ENCODE measurements at regions not wholly inside any gene's neighbourhood (a gene's known extent, or its start where the extent isn't known, plus 50 kb on each side); places are given as distances from the start of the nearest gene placed in this dataset.

DNA sequence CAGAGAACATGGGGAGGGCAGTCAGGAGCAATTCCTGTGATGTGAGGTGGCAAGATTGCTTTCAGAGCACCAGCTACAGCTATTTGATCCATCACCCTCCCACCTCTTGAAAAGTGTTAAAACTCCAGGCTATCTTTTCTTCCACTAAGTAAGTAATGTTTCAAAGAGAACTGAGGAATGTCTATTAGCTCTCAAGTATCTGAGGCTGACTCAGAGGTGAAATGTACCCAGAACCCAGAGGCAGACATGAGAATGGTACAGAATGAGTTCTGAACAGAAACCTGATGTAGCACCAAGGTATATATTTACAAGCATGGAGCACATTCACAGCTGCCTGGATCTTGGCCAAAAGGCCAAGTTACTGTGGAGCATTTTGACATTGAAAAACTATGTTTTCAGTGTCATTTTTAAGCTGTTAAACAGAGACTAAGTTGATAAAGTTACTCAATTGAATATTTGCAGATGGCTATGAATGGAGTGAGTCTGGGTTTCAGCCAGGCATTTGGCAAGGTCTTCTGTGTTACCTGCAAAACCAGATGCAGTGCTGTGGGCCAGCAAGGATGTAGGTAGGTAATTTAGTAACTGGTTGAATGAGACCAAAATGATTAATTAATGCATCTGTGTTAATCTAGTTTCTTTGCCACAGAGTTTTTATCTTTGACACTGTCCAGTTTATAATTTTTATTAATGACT, 227.7 kb upstream of the CD96 start:
- DNase-seq = no peak

GRCh38 chr3:111314898-111315297, 227.1 kb upstream of the CD96 start:
- DNase-seq = peak in 1 of 3 experiments; percentile 7

- peak in 2 of 3 experiments; percentile 11 to 19 for DNase-seq
These were observed 225.9 kb upstream of the CD96 start for GRCh38 chr3:111315930-111316587.

DNA sequence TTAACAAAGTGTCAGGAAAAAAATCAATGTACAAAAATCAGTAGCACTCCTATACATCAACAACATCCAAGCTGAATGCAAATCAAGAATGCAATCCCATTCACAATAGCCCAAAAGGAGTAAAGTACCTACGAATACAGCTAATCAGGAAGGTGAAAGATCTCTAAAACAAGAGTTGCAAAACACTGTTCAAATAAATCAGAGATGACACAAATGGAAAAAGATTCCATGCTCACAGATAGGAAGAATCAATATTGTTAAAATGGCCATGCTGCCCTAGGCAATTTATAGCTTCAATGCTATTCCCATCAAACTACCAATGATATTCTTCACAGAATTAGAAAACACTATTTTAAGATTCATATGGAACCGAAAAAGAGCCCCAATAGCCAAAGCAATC, 223.7 kb upstream of the CD96 start:
- no peak for DNase-seq

DNA sequence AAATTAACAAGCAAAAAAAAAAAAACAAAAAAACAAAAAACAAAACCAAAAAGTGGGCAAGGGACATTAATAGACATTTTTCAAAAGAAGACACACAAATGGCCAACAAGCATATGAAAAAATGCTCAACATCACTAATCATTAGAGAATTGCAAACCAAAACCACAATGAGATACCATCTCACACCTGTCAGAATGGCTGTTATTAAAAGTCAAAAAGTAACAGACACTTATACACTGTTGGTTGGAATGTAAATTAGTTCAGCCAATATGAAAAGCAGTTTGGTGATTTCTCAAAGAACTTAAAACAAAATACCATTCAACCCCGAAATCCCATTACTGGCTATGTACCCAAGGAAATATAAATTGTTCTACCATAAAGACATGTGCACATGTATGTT, 222.4 kb upstream of the CD96 start:
- DNase-seq = no peak

DNA sequence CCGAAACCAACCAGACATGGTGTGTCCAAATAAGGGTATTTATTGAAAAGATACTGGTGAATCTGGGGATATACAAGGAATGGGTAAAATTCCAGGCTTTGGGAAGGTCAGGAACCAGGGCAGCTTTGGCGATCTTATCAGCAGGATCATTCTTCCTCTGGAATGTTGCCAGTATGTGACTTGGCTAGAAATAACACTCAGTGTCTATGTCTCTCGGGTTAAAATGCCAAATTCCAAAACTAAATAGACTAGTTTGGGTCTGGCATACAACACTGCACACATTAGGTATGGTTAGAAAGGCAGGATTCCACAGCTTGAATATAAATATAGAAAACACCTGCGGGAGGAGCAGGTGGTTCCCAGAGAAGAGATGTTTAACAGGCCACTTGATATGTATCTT, 220.2 kb upstream of the CD96 start:
- DNase-seq = peak in 2 of 3 experiments; percentile 17 to 46

DNA sequence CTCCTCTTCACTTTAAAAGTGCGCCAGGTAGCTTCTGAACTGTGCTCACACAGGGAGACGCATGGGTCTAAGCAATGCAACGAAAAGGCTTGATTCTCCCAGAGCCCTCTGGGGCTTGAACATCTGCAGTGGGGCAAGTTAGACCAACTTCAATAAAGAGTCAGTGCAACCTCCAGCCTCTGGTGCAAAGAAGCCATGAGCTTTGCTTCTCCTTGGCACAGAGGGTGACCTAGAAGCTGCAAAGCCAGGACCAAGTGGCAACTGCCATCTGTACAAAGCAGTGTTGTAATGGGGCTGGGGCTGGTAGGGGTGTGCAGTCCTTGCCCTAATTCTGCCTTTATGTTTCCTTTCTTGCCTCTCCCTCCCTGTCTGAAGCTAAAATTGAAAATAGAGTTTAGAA, 219.0 kb upstream of the CD96 start:
- DNase-seq = no peak

DNA sequence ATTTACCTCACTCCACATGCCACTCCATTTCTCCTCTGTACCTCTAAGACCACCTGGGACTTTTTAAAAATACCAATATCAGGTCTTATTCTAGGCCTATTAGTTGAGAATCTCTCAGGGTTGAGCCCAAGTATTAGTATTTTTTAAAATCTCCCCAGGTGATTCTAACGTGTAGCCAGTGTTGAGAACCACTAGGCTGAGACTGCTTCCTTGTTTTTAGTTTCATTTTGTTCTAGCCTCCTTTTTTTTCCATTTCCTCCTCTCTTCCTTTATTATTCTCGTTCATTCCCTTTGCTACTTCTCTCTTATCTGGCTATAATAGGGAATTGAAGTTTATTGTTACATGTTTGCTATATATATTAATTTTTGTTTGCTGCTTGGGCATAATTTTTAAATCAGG, 217.8 kb upstream of the CD96 start:
- no peak for DNase-seq

DNA sequence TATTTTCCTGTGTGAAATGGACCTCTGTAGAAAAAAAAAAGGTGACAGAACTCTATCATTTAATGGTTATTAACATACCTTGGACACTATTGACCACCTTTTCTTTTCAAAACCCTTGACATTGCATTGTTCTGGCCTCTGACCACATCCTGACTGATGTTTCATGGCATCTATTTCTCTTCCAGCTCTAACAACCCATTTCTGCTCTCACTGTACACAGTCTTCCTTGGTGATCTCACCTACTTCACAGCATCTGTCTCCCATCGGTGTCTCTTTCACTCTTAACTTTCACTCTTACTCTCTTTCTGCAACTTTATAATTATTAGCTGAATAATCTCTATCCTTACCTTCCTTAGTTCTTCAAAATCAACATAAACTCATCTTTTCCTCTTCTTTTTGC, 217.4 kb upstream of the CD96 start:
- DNase-seq = no peak

DNA sequence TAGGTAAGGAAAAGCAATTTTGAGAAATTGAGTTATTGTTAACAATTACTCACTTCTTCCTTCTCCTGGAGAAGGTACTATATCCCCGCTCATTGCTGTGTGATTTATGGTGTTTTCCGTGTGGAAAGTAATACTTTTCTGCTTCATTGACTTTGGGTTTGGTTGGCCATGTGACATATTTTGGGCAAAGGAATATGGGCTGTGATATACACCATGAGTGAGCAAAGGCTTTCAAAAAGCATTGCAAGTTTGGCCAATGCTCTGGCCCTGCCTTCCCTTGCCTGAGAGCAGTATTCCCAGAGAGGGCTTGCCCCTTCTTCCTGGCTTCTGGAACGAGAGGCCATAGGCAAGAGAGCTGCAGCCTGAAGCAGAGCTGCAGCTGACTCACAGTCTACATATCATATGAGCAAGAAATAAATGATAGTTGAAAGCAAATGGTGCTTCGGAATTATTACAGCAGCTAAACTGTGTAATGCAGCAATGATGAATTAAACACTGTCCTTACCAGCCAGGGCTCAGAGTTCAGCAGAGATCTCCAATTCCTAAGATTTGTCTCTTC, 216.8 kb upstream of the CD96 start:
- peak in 1 of 3 experiments; percentile 6 for DNase-seq

- DNase-seq = no peak
These were observed 215.6 kb upstream of the CD96 start for GRCh38 chr3:111326144-111326995.

- no peak for DNase-seq
These were observed 210.7 kb upstream of the CD96 start for GRCh38 chr3:111331306-111331705.

GRCh38 chr3:111331912-111332311, 210.1 kb upstream of the CD96 start:
- DNase-seq = no peak

- no peak for DNase-seq
These were observed 209.4 kb upstream of the CD96 start for GRCh38 chr3:111332488-111333080.

GRCh38 chr3:111333642-111334041, 208.4 kb upstream of the CD96 start:
- no peak for DNase-seq

GRCh38 chr3:111335512-111336303, 206.3 kb upstream of the CD96 start:
- peak in 1 of 3 experiments; percentile 3 for DNase-seq

DNA sequence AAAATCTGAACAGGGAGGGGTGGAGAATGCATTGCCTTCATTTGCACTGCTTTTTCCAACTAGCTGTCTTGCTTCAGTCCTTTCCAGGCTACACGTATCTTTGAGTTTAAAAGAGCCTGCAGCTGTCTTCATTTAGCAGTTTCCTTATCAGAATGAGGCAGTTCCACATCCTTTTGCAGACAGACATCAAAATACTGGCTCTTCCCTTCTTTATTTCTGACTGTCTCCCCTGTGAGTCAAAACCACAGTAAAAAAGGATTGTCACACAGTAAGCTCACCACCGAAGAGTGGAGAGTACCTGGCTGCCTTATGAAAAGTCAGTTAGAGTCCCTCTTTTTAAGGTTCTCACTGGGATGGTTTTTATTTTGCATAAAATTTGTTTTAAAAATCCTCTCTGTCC, 205.5 kb upstream of the CD96 start:
- DNase-seq = no peak

GRCh38 chr3:111338059-111338698, 203.8 kb upstream of the CD96 start:
- DNase-seq = peak; percentile 45 to 79 (median 65)

GRCh38 chr3:111339017-111339416, 203.0 kb upstream of the CD96 start:
- no peak for DNase-seq

GRCh38 chr3:111351334-111351733, 190.7 kb upstream of the CD96 start:
- DNase-seq = no peak

DNA sequence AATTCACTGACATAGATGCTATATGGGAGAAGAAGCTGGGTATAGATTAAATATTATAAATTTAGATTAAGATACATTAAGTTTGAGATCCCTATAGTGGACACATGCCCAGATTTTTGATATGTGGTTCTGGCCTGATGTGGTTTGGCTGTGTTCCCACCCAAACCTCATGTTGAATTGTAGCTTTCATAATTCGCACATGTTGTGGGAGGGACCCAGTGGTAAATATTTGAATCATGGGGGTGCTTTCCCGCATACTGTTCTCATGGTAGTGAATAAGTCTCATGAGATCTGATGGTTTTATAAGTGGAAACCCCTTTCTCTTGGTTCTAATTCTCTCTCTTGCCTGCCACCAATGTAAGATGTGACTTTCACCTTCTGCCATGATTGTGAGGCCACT, 189.4 kb upstream of the CD96 start:
- no peak for DNase-seq

All from NCI-H1417 (cell line).